Uterus (tissue), 2 donors: ENCODE measurements at regions not wholly inside any gene's neighbourhood (a gene's known extent, or its start where the extent isn't known, plus 50 kb on each side); places are given as distances from the start of the nearest gene placed in this dataset.

Experiments
- CTCF ChIP-seq, 4 experiments: fragments of 200-600 bp in 2 of 4; fragments of 450-650 bp in 2 of 4; sonication (generic) in 2 of 4; IDR thresholded peaks; one replicate each; pipeline ENCODE4 v1.5.1; 2016 to 2019; ENCODE audit warnings: antibody characterized with exemption in 4 of 4, mild to moderate bottlenecking in 2 of 4, moderate library complexity in 1 of 4
- POLR2A ChIP-seq, 2 donors: fragments of 450-650 bp; IDR thresholded peaks; one replicate each; pipeline ENCODE4 v1.6.1; 2016; ENCODE audit warnings: antibody characterized with exemption in 2 of 2, mild to moderate bottlenecking in 1 of 2, moderate library complexity in 1 of 2

DNA sequence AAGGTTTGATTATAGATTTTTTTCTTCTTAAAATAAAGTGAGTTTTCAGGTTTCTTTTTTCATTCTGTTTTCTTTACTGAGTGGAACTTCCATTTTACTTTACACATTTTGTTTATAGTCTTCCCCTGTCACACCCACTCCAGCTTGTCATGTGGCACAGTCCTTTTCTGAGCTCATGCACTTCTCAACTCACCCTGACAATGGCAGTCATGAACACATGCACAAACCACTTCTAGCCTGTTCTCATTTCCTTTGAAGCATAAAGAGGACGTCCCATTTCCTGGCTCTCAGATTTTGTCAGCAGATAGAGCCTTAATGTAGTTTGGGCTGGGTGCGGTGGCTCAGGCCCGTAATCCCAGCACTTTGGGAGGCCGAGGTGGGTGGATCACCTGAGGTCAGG, 168.0 kb downstream of the AHSP start:
- no peak for TF ChIP-seq CTCF (IDR thresholded peaks at IDR 0.05)
- no peak for TF ChIP-seq POLR2A (IDR thresholded peaks at IDR 0.05)
